Panc1 (cell line): ENCODE measurements at regions not wholly inside any gene's neighbourhood (a gene's known extent, or its start where the extent isn't known, plus 50 kb on each side); places are given as distances from the start of the nearest gene placed in this dataset.

Experiments
- ATAC-seq: fragments of 200-7000 bp; cut with Tn5 transposase; 2 replicates; pipeline ENCODE4 v1.9.1; 2020; ENCODE audit warnings: mild to moderate bottlenecking, moderate library complexity
- BruUV-seq: library from RNA; stranded (reverse); fragments of 400-500 nt; replicated peaks from 2 replicates; lab custom pipeline; 2021; lab: Mats Ljungman, UMichigan
- CTCF ChIA-PET: fragments of 300-600 bp; sonication (Branson Sonifier 250); formaldehyde crosslinking; loops from one replicate; lab custom pipeline; 2022; ENCODE audit warnings: antibody characterized with exemption; lab: Charles Lee
- POLR2A ChIA-PET: fragments of 300-600 bp; sonication (Branson Sonifier 250); formaldehyde crosslinking; loops from one replicate; lab custom pipeline; 2022; ENCODE audit warnings: antibody characterized with exemption; lab: Charles Lee
- DNase-seq: peaks from one replicate; pipeline ENCODE4 v3.0.0-alpha.2; 2010; ENCODE audit warnings: low read depth, low spot score
- H3K27ac ChIP-seq: 2 replicates; pipeline ENCODE4 v1.5.1; 2011; ENCODE audit warnings: mild to moderate bottlenecking, low read length, inconsistent platforms
- H3K27me3 ChIP-seq: fragments of 200-500 bp; sonication (Bioruptor generic); 2 replicates; pipeline ENCODE4 v1.6.0; 2014; ENCODE audit warnings: low read length, inconsistent platforms; ENCODE audit not compliant: control insufficient read depth, insufficient read depth
- H3K36me3 ChIP-seq: fragments of 200-500 bp; sonication (Bioruptor generic); 2 replicates; pipeline ENCODE4 v1.5.1; 2014; ENCODE audit warnings: inconsistent platforms, mild to moderate bottlenecking, low read length, moderate library complexity; ENCODE audit not compliant: control insufficient read depth, insufficient read depth
- H3K4me1 ChIP-seq: 2 replicates; pipeline ENCODE4 v1.5.1; 2011; ENCODE audit warnings: inconsistent platforms, mild to moderate bottlenecking, low read length, moderate library complexity; ENCODE audit not compliant: control insufficient read depth, insufficient read depth
- H3K4me3 ChIP-seq, 2 experiments: 2 replicates each; pipeline ENCODE4 v1.5.1; 2011 to 2012; ENCODE audit warnings: low read depth in 2 of 2, low read length in 2 of 2, mild to moderate bottlenecking in 2 of 2, inconsistent platforms in 1 of 2, moderate library complexity in 1 of 2
- H3K9me3 ChIP-seq: fragments of 200-500 bp; sonication (Bioruptor generic); 2 replicates; pipeline ENCODE4 v1.5.1; 2014; ENCODE audit warnings: low read depth, mild to moderate bottlenecking, inconsistent platforms, low read length, moderate library complexity; ENCODE audit not compliant: control insufficient read depth, insufficient read depth
- POLR2AphosphoS5 ChIP-seq: IDR thresholded peaks from 2 replicates; pipeline ENCODE4 v1.6.1; 2012; ENCODE audit warnings: mild to moderate bottlenecking, low read depth, low read length, moderate library complexity
- SIN3A ChIP-seq: IDR thresholded peaks from 2 replicates; pipeline ENCODE4 v1.6.1; 2012; ENCODE audit warnings: low read depth, mild to moderate bottlenecking, low read length, moderate library complexity, borderline replicate concordance; ENCODE audit not compliant: insufficient read depth
- TCF7L2 ChIP-seq: IDR thresholded peaks from 2 replicates; pipeline ENCODE4 v1.6.1; 2011; ENCODE audit warnings: mild to moderate bottlenecking, low read depth, low read length, inconsistent platforms
- in situ Hi-C: cut with HindIII; loops from 2 replicates; pipeline ENCODE4 v1.10.0; 2016; ENCODE audit warnings: low sequenced_read_pairs, low pct_unique_long_range_greater_than_20kb
- intact Hi-C: fragments of 100-400 bp; cut with micrococcal nuclease; formaldehyde crosslinking; loops from one replicate; pipeline ENCODE4 v1.10.0; 2022; ENCODE audit not compliant: unreplicated experiment
- TF ChIP-seq, protein P1 (sequence below), 2 experiments: IDR thresholded peaks; 2 replicates each; pipeline ENCODE4 v1.6.1; 2011 to 2012; ENCODE audit warnings: low read depth in 2 of 2, control low read depth in 1 of 2, low read length in 1 of 2, mild to moderate bottlenecking in 1 of 2, moderate library complexity in 1 of 2; ENCODE audit not compliant: insufficient read depth in 1 of 2
- TF ChIP-seq, protein P2 (sequence below): fragments of 450-650 bp; IDR thresholded peaks from 2 replicates; pipeline ENCODE4 v1.5.1; 2017; ENCODE audit warnings: mild to moderate bottlenecking

DNA sequence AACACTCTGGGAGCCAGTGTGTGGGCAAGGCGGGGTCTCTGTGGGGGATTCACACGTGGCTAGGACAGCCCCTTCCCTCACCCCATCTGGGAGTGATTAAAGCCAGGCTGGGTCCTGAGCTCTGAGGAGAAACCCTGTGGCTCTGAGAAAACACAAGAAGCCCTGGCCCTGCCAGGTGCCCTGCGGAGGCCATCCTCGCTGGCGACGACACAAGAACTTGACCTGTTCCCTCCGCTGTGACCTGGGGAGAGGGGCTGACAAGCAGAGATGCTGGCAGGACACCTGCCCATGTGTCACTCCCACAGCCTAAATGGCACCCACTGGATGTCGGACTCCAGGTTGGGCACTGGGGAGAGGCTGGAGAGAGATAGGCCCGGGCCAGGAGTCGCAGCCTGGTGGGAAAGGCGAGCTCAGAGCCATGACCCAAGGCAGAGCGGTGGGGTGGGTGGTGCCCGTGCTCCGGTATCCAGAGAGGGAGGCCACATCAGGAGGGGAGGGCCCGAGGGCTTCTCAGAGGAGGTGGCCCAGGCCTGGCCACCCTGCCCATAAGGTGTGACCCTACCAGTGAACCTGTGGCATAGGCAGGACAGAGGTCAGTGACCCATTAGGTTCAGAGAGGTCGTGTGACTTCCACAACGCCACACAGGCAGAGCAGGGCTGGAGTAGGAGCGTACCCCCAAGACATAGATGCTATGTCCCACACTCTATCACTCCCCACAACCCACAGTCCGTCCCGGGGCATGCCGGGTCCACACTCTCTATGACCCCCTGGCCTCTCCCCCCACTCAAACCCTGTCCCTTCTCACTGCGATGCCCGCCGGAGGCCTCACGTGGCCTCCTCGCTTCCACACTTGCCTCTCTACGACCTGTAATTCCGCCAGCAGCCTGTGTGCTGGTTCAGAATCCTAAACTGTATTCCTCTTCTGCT lies 59.4 kb upstream of the HPCAL1 start:
- no peaks in the 10 kb centered on the region for H3K4me1 ChIP-seq
- no TSS peak for BruUV-seq
- CTCF ChIA-PET: interaction anchor here (0.6 kb wide), 1 partner anchor 1683 kb away, joined by 4 read pairs; no protein-coding TSS in a partner anchor
- DNase-seq: no peak
- TF ChIP-seq SIN3A: no peak
- no peak for TF ChIP-seq TCF7L2
- TF ChIP-seq, protein P1, sequence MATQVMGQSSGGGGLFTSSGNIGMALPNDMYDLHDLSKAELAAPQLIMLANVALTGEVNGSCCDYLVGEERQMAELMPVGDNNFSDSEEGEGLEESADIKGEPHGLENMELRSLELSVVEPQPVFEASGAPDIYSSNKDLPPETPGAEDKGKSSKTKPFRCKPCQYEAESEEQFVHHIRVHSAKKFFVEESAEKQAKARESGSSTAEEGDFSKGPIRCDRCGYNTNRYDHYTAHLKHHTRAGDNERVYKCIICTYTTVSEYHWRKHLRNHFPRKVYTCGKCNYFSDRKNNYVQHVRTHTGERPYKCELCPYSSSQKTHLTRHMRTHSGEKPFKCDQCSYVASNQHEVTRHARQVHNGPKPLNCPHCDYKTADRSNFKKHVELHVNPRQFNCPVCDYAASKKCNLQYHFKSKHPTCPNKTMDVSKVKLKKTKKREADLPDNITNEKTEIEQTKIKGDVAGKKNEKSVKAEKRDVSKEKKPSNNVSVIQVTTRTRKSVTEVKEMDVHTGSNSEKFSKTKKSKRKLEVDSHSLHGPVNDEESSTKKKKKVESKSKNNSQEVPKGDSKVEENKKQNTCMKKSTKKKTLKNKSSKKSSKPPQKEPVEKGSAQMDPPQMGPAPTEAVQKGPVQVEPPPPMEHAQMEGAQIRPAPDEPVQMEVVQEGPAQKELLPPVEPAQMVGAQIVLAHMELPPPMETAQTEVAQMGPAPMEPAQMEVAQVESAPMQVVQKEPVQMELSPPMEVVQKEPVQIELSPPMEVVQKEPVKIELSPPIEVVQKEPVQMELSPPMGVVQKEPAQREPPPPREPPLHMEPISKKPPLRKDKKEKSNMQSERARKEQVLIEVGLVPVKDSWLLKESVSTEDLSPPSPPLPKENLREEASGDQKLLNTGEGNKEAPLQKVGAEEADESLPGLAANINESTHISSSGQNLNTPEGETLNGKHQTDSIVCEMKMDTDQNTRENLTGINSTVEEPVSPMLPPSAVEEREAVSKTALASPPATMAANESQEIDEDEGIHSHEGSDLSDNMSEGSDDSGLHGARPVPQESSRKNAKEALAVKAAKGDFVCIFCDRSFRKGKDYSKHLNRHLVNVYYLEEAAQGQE (IDR thresholded peaks at IDR 0.05; ENCODE audit: insufficient read depth in 1 of 2, low read depth in 2 of 2, low read length in 1 of 2): no peak
- TF ChIP-seq, protein P2, sequence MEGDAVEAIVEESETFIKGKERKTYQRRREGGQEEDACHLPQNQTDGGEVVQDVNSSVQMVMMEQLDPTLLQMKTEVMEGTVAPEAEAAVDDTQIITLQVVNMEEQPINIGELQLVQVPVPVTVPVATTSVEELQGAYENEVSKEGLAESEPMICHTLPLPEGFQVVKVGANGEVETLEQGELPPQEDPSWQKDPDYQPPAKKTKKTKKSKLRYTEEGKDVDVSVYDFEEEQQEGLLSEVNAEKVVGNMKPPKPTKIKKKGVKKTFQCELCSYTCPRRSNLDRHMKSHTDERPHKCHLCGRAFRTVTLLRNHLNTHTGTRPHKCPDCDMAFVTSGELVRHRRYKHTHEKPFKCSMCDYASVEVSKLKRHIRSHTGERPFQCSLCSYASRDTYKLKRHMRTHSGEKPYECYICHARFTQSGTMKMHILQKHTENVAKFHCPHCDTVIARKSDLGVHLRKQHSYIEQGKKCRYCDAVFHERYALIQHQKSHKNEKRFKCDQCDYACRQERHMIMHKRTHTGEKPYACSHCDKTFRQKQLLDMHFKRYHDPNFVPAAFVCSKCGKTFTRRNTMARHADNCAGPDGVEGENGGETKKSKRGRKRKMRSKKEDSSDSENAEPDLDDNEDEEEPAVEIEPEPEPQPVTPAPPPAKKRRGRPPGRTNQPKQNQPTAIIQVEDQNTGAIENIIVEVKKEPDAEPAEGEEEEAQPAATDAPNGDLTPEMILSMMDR: no peak
- no peak for TF ChIP-seq POLR2AphosphoS5
- POLR2A ChIA-PET: no interaction called here
- no peaks in the 10 kb centered on the region for H3K27me3 ChIP-seq
- H3K4me3 ChIP-seq: no peak overlapping the region
- H3K9me3 ChIP-seq: no peaks in the 10 kb centered on the region
- no peaks in the 10 kb centered on the region for H3K36me3 ChIP-seq
- ATAC-seq: no peak
- intact Hi-C loops (no loop called here), in situ Hi-C loops (no loop called here)
- no peak overlapping the region for H3K27ac ChIP-seq

DNA sequence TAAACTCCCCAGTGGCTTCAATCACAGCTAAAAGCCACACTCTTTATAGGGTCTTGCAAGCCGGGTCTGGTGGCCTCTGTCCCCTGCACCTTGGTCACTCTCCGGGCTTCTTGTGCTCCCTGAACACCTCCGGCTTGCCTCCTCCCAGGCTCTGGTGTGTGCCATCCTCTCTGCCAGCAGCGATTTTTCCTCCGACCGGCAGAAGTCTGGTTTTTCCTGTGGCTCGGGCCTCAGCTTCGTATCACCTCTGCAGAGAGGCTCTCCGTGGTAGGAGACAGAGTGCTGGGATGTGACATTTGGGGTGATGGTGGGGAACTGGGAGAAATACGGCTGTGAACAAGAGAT lies 58.8 kb upstream of the HPCAL1 start:
- Histone ChIP-seq H3K27ac (no peak overlapping the region), H3K4me3 (no peak overlapping the region), H3K9me3 (no peaks in the 10 kb centered on the region), H3K36me3 (no peaks in the 10 kb centered on the region), H3K4me1 (no peaks in the 10 kb centered on the region), H3K27me3 (no peaks in the 10 kb centered on the region)
- CTCF ChIA-PET: no interaction called here
- in situ Hi-C loops (no loop called here), intact Hi-C loops (no loop called here)
- TF ChIP-seq POLR2AphosphoS5 (no peak), TCF7L2 (no peak), SIN3A (no peak)
- TF ChIP-seq, protein P1 (IDR thresholded peaks at IDR 0.05; ENCODE audit: insufficient read depth in 1 of 2, low read depth in 2 of 2, low read length in 1 of 2): no peak
- TF ChIP-seq, protein P2: no peak
- ATAC-seq (no peak), DNase-seq (no peak)
- no TSS peak for BruUV-seq
- POLR2A ChIA-PET: no interaction called here
